ENCODE measurements at regions not wholly inside any gene's neighbourhood (a gene's known extent, or its start where the extent isn't known, plus 50 kb on each side); places are given as distances from the start of the nearest gene placed in this dataset.

DNA sequence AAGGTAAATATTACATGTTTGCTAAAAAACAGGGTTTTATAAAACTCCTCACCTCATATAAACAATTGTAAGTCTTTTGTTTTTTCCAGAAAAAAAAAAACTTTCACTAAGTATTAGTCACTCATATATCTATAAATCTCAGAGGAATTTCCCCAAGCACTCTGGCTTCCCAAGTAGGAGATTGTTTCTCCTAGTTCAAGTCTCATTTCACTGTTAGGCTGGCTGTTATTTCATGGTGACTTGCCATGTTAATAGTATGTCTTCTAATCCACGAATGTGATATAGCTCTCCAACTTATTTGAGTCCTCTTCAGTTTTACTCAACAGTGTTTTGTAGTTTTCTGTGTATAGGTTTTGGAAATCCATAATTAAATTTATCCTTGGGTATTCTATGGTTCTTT is 61.6 kb downstream of the CAPZA3 start:
- H3K27me3 ChIP-seq (replicated peaks; ENCODE audit: insufficient read depth, low read length) = no peaks in the 10 kb centered on the region
- no peaks in the 10 kb centered on the region for H3K4me1 ChIP-seq (ENCODE audit: low read length)
- TF ChIP-seq EZH2phosphoT487 (IDR thresholded peaks at IDR 0.05; ENCODE audit: low read length) (no peak), EZH2 (optimal IDR thresholded peaks at IDR 0.05; ENCODE audit: low read depth, low read length) (no peak)
- TF ChIP-seq, protein P1, sequence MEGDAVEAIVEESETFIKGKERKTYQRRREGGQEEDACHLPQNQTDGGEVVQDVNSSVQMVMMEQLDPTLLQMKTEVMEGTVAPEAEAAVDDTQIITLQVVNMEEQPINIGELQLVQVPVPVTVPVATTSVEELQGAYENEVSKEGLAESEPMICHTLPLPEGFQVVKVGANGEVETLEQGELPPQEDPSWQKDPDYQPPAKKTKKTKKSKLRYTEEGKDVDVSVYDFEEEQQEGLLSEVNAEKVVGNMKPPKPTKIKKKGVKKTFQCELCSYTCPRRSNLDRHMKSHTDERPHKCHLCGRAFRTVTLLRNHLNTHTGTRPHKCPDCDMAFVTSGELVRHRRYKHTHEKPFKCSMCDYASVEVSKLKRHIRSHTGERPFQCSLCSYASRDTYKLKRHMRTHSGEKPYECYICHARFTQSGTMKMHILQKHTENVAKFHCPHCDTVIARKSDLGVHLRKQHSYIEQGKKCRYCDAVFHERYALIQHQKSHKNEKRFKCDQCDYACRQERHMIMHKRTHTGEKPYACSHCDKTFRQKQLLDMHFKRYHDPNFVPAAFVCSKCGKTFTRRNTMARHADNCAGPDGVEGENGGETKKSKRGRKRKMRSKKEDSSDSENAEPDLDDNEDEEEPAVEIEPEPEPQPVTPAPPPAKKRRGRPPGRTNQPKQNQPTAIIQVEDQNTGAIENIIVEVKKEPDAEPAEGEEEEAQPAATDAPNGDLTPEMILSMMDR (IDR thresholded peaks at IDR 0.05; ENCODE audit: low read length) = no peak
- H3K9me3 ChIP-seq (replicated peaks; ENCODE audit: insufficient read depth, low read length) = no peaks in the 10 kb centered on the region
- H3K4me3 ChIP-seq (ENCODE audit: low read length) = no peak overlapping the region
- no peak overlapping the region for H3K9ac ChIP-seq (ENCODE audit: low read length)
- H3K9me2 ChIP-seq (replicated peaks; ENCODE audit: insufficient read depth, low read length) = no peaks in the 10 kb centered on the region
- H3K79me2 ChIP-seq (ENCODE audit: low read length) = no peaks in the 10 kb centered on the region
- H4K20me1 ChIP-seq (ENCODE audit: insufficient read depth, low read length) = no peaks in the 10 kb centered on the region
- no peak for DNase-seq
- no peaks in the 10 kb centered on the region for H3K36me3 ChIP-seq (replicated peaks; ENCODE audit: insufficient read depth, low read length)
- no peak overlapping the region for H3K4me2 ChIP-seq (ENCODE audit: low read depth, low read length)
- H2AFZ ChIP-seq (ENCODE audit: low read length) = no peak overlapping the region
- H3F3A ChIP-seq (ENCODE audit: insufficient read depth, low read length) = no peaks in the 10 kb centered on the region
- H3K27ac ChIP-seq (ENCODE audit: low read length) = no peak overlapping the region

DNA sequence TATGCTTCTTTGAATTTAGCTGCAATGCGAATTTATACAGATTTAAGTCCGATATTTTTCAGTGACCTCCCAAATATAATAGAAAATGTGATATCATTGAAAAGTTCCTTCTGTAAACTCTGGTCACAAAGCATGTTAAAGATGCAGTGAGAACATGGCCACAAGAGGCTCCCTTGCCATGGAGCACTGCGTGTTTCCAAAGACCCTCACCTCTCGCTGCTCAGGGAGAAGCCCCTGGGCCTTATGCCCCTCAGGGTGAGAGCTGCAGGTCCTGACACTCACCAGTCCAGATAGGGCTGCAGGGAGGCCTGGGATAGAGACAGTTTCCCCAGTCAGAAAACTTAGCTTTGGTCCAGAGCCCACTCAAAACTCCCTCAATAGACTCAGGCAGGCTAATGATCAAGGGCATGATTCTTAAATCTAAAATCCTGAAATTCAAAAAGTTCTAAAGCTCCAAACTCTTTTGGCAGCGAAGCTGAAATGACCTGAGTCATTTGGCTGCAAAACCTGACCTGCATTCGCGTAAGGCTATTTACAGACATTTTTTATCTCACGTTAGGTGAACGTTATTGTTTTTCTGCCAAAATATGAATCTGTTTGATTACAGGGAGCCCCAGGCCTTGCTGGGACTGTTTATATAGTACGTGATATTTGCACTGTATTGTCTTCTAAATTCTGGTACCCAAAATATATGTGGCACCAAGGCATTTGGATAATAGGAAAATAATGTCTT is 67.8 kb downstream of the CAPZA3 start:
- no peaks in the 10 kb centered on the region for H3K4me1 ChIP-seq (ENCODE audit: low read length)
- no peaks in the 10 kb centered on the region for H3K79me2 ChIP-seq (ENCODE audit: low read length)
- H3K36me3 ChIP-seq (replicated peaks; ENCODE audit: insufficient read depth, low read length) = no peaks in the 10 kb centered on the region
- no peak overlapping the region for H3K4me3 ChIP-seq (ENCODE audit: low read length)
- no peaks in the 10 kb centered on the region for H3K9me3 ChIP-seq (replicated peaks; ENCODE audit: insufficient read depth, low read length)
- no peak for TF ChIP-seq EZH2phosphoT487 (IDR thresholded peaks at IDR 0.05; ENCODE audit: low read length)
- TF ChIP-seq, protein P1 (IDR thresholded peaks at IDR 0.05; ENCODE audit: low read length) = no peak
- no peak for TF ChIP-seq EZH2 (optimal IDR thresholded peaks at IDR 0.05; ENCODE audit: low read depth, low read length)
- H3K9ac ChIP-seq (ENCODE audit: low read length) = no peak overlapping the region
- H2AFZ ChIP-seq (ENCODE audit: low read length) = no peak overlapping the region
- H3K4me2 ChIP-seq (ENCODE audit: low read depth, low read length) = no peak overlapping the region
- H3K9me2 ChIP-seq (replicated peaks; ENCODE audit: insufficient read depth, low read length) = no peaks in the 10 kb centered on the region
- H3K27me3 ChIP-seq (replicated peaks; ENCODE audit: insufficient read depth, low read length) = no peaks in the 10 kb centered on the region
- no peak overlapping the region for H3K27ac ChIP-seq (ENCODE audit: low read length)
- H3F3A ChIP-seq (ENCODE audit: insufficient read depth, low read length) = no peaks in the 10 kb centered on the region
- no peak for DNase-seq
- H4K20me1 ChIP-seq (ENCODE audit: insufficient read depth, low read length) = no peaks in the 10 kb centered on the region

DNA sequence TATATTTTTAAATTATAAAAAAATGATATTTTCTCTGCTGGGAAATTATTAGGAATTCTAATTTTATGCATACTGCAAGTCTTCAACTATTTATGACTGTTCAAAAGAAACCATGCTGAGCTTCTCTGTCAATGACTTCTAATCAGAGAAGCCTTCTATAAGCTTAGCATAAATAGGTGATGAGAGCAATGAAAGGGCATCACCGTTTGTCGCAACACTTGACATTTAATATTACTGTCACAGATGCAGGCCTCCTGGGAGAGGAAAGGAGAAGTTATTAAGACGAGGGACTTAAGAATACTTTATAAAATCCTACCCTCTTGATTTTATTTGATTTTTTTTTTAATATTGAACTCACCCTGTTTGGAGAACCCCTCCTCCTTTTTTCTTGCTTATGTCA is 69.8 kb downstream of the CAPZA3 start:
- no peaks in the 10 kb centered on the region for H3K9me2 ChIP-seq (replicated peaks; ENCODE audit: insufficient read depth, low read length)
- H3K4me1 ChIP-seq (ENCODE audit: low read length) = no peaks in the 10 kb centered on the region
- H4K20me1 ChIP-seq (ENCODE audit: insufficient read depth, low read length) = no peaks in the 10 kb centered on the region
- H2AFZ ChIP-seq (ENCODE audit: low read length) = no peak overlapping the region
- H3K27me3 ChIP-seq (replicated peaks; ENCODE audit: insufficient read depth, low read length) = no peaks in the 10 kb centered on the region
- no peak overlapping the region for H3K4me2 ChIP-seq (ENCODE audit: low read depth, low read length)
- no peak for TF ChIP-seq EZH2phosphoT487 (IDR thresholded peaks at IDR 0.05; ENCODE audit: low read length)
- TF ChIP-seq EZH2 (optimal IDR thresholded peaks at IDR 0.05; ENCODE audit: low read depth, low read length) = no peak
- TF ChIP-seq, protein P1 (IDR thresholded peaks at IDR 0.05; ENCODE audit: low read length) = no peak
- H3K9ac ChIP-seq (ENCODE audit: low read length) = no peak overlapping the region
- no peak overlapping the region for H3K27ac ChIP-seq (ENCODE audit: low read length)
- no peaks in the 10 kb centered on the region for H3K9me3 ChIP-seq (replicated peaks; ENCODE audit: insufficient read depth, low read length)
- H3K4me3 ChIP-seq (ENCODE audit: low read length) = no peak overlapping the region
- no peaks in the 10 kb centered on the region for H3F3A ChIP-seq (ENCODE audit: insufficient read depth, low read length)
- no peak for DNase-seq
- H3K79me2 ChIP-seq (ENCODE audit: low read length) = no peaks in the 10 kb centered on the region
- no peaks in the 10 kb centered on the region for H3K36me3 ChIP-seq (replicated peaks; ENCODE audit: insufficient read depth, low read length)
